Esophagus muscularis mucosa (tissue), 3 donors: ENCODE measurements at regions not wholly inside any gene's neighbourhood (a gene's known extent, or its start where the extent isn't known, plus 50 kb on each side); places are given as distances from the start of the nearest gene placed in this dataset.

Source experiments
- CTCF ChIP-seq, 3 experiments: fragments of 200-600 bp in 2 of 3; fragments of 450-650 bp in 1 of 3; sonication (generic) in 2 of 3; IDR thresholded peaks; one replicate each; pipeline ENCODE4 v1.5.1; 2017 to 2019; ENCODE audit warnings: antibody characterized with exemption in 3 of 3, mild to moderate bottlenecking in 2 of 3, moderate library complexity in 1 of 3
- EP300 ChIP-seq: sonication (generic); formaldehyde crosslinking; IDR thresholded peaks from one replicate; pipeline ENCODE4 v1.6.1; 2017; ENCODE audit warnings: antibody characterized with exemption

DNA sequence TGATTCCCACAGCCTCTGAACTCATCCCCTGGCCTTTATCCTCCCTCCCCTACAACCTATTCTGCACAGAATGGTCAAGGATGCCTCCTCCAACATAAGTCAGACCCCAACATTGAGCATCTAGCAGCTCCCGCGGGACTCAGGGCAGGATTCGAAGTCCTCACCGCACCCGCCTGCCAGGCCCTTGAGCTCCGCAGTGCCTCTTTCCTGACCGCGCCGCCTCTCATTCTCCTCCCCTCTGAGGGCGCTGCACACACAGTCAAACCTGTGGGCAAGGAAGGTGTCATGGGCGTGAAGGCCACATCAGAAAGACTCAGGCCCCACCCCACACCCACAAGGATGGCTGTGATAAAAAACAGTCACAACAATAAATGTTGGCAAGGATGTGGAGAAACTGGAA is 84.1 kb downstream of the CPZ start:
- TF ChIP-seq EP300 = no peak
- no peak for TF ChIP-seq CTCF (IDR thresholded peaks at IDR 0.05)
